ENCODE measurements at regions not wholly inside any gene's neighbourhood (a gene's known extent, or its start where the extent isn't known, plus 50 kb on each side); places are given as distances from the start of the nearest gene placed in this dataset.

DNA sequence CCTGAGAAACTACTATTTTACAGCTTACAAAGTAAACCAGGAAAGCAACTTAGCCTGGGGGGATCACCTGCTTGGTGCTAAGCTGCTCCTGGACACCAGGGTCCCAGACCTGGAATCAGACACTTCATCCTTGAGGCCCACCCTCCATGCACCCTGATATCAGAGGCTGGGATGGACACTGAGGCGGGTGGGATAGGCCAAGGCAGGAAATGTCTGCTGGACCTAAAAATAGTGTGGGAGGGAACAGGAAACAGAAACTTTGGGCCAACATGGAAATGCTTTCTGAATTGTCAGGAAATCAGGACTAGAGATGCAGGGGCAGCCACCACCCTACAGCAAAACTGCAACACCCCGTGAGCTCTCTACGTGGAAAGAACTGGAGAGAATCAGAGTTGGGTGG, 101.5 kb upstream of the PODXL start:
- intact Hi-C loops (cut with DNase I): loop anchor here (5.0 kb wide), 1 partner anchor 151 kb away; no protein-coding TSS in a partner anchor
- no peak for TF ChIP-seq CTCF (IDR thresholded peaks at IDR 0.05)
- TF ChIP-seq POLR2AphosphoS5 (IDR thresholded peaks at IDR 0.05; ENCODE audit: insufficient read depth in 1 of 2, low read depth in 1 of 2): no peak
- no peak for TF ChIP-seq POLR2A (IDR thresholded peaks at IDR 0.05)
- no peak for DNase-seq (ENCODE audit: extremely low spot score in 2 of 2)

GRCh38 chr7:131656980-131657723, 100.7 kb upstream of the PODXL start:
- DNase-seq (ENCODE audit: extremely low spot score in 2 of 2): no peak
- Histone ChIP-seq H3K4me1 (no peaks in the 10 kb centered on the region), H3K27me3 (no peaks in the 10 kb centered on the region), H3K36me3 (no peaks in the 10 kb centered on the region), H3K4me3 (no peak overlapping the region), H3K9me3 (no peaks in the 10 kb centered on the region), H3K27ac (no peak overlapping the region)
- intact Hi-C loops (cut with DNase I): loop anchor here (5.0 kb wide), 1 partner anchor 150 kb away; no protein-coding TSS in a partner anchor
- TF ChIP-seq CTCF (IDR thresholded peaks at IDR 0.05) (no peak), POLR2A (IDR thresholded peaks at IDR 0.05) (no peak), POLR2AphosphoS5 (IDR thresholded peaks at IDR 0.05; ENCODE audit: insufficient read depth in 1 of 2, low read depth in 1 of 2) (no peak)

More for the DNA sequence above, 101.5 kb upstream of the PODXL start:
- H3K4me3 ChIP-seq: no peak overlapping the region
- H3K9me3 ChIP-seq: no peaks in the 10 kb centered on the region
- no peaks in the 10 kb centered on the region for H3K36me3 ChIP-seq
- no peaks in the 10 kb centered on the region for H3K27me3 ChIP-seq
- no peak overlapping the region for H3K27ac ChIP-seq
- H3K4me1 ChIP-seq: no peaks in the 10 kb centered on the region

GRCh38 chr7:131655866-131656265, 99.4 kb upstream of the PODXL start:
- DNase-seq (ENCODE audit: extremely low spot score in 2 of 2): no peak
- Histone ChIP-seq H3K27ac (no peak overlapping the region), H3K4me1 (no peaks in the 10 kb centered on the region), H3K36me3 (no peaks in the 10 kb centered on the region), H3K9me3 (no peaks in the 10 kb centered on the region), H3K27me3 (no peaks in the 10 kb centered on the region), H3K4me3 (no peak overlapping the region)
- no peak for TF ChIP-seq CTCF (IDR thresholded peaks at IDR 0.05)
- no peak for TF ChIP-seq POLR2AphosphoS5 (IDR thresholded peaks at IDR 0.05; ENCODE audit: insufficient read depth in 1 of 2, low read depth in 1 of 2)
- no peak for TF ChIP-seq POLR2A (IDR thresholded peaks at IDR 0.05)
- intact Hi-C loops (cut with DNase I): loop anchor here (5.0 kb wide), 1 partner anchor 149 kb away; no protein-coding TSS in a partner anchor

DNA sequence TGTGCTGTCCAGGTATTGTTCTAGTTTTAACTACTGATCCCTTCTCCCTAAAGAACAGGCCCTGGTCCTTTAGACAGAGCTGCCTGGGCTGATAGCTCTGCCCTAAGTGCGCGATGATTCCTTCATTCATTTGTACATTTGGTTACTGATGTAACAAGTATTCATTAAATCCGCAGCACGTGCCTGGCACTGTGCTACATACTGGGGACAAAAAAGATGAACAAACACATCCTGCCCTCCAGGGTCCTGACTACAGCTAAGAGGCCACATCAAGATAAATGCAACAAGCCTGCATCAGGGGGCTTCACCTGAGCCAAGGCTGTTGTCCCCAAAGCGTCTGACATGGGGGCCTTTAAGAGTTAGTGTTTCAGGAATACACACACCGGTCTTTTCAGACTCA, 99.0 kb upstream of the PODXL start:
- H3K36me3 ChIP-seq: no peaks in the 10 kb centered on the region

More for the DNA sequence above, 99.0 kb upstream of the PODXL start:
- intact Hi-C loops (cut with DNase I): loop anchor here (5.0 kb wide), 1 partner anchor 148 kb away; no protein-coding TSS in a partner anchor
- H3K4me1 ChIP-seq: no peaks in the 10 kb centered on the region
- H3K9me3 ChIP-seq: no peaks in the 10 kb centered on the region
- TF ChIP-seq CTCF (IDR thresholded peaks at IDR 0.05) (no peak), POLR2AphosphoS5 (IDR thresholded peaks at IDR 0.05; ENCODE audit: insufficient read depth in 1 of 2, low read depth in 1 of 2) (no peak), POLR2A (IDR thresholded peaks at IDR 0.05) (no peak)
- no peak overlapping the region for H3K4me3 ChIP-seq
- no peak overlapping the region for H3K27ac ChIP-seq
- DNase-seq (ENCODE audit: extremely low spot score in 2 of 2): no peak
- no peaks in the 10 kb centered on the region for H3K27me3 ChIP-seq

All from vagina (tissue), 2 donors.